GM21447 (cell line): ENCODE measurements at regions not wholly inside any gene's neighbourhood (a gene's known extent, or its start where the extent isn't known, plus 50 kb on each side); places are given as distances from the start of the nearest gene placed in this dataset.

Experiments used
- ATAC-seq: cut with Tn5 transposase; IDR thresholded peaks from one replicate; pipeline ENCODE4 v1.9.1; 2021; ENCODE audit not compliant: unreplicated experiment

DNA sequence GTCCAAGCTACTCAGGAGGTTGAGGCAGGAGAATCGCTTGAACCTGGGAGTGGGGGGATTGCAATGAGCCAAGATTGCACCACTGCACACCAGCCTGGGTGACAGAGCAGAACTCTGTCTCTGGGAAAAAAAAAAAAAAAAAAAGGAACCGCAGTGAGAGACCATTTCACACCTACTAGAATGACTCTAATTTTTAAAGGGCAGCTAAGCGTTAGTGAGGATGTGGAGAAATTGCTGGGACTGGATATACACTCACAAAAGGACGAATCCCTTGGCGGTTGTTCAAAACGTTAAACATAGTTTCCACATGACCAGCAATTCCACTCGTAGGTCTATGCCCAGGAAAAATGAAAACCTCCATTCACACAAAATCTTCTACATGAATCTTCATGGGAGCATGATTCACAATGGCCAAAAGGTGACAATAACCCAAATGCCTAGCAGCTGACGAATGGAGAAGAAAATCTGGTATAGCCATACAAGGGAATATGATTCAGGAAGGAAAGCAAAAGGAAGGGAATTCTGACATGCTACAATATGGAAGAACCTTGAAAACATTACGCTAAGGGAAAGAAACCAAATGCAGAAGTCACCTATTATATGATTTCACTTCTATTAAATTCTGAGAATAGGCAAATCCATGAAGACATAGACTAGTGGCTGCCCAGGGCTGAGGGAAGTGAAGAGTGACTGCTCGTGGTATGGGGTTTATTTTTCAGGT, 127.0 kb downstream of the CHSY1 start:
- ATAC-seq, result no peak

DNA sequence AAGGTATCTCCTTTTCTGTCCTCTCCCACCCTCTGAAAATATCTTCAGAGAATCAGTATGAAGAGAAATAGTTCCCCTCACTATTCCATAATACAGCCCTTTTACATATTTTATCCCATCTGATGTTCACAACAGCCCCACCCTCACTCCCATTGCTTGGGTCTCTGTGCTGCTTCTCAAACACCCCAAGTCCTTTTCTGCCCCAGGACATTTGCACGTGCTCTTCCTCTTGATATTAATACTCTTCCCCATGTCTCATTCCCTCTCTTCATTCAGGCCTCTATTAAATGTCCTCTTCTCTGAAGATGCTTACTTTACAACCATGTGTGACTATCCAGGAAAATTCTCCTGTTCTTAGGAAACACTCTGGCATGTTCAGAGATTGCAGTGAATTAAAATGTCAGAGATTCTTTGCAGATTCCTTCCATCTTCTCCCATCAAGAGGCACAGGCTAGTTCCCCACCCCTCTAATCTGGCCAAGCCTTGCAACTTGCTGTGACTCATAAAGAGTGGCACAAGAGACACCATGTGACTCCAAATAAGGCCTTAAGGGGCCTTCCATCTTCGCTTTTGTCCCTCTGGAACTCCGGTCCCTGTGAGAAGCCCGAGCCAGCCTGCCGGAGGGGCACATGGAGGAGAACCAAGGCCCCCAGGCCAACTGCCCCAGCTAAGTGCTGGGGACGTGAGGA, 128.5 kb downstream of the CHSY1 start:
- no peak for ATAC-seq

DNA sequence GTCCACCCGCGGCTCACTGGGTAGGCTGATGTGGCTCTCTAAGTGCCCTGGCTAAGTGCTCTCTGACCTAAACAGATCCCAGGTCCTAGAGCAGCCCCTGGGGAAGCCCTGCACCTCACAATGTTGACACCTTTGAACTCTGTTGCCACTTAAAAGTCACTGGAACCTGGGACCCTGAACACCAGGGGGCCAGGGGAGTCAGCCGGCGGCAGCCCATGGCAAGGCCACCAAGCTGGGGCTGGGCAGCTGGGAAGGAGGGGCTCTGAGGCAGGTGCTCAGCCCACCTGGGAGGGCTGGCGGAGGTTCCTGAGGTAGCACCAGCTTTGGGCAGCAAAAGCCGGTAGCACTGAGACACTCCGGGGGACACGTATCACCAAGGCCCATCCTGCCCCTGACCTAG, 129.0 kb downstream of the CHSY1 start:
- no peak for ATAC-seq

DNA sequence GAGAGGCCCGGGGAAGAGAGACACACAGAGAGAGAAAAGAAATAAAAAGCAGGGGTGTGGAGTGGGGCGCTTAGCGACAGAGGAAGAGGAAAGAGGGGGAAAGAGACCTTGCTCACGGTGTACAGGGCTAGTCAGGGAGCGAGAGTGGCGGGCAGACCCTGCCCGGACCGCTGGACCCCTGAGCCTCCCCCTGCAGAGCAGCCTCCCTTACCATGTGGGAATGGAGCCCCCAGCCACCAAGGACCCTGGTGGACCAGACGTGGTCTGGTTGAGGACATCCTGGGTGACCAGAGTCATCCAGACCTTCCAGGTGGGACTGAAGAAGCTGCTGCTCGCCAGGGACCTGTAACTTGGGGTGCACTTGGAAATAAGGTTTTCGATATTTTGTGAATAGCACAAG, 129.6 kb downstream of the CHSY1 start:
- no peak for ATAC-seq

DNA sequence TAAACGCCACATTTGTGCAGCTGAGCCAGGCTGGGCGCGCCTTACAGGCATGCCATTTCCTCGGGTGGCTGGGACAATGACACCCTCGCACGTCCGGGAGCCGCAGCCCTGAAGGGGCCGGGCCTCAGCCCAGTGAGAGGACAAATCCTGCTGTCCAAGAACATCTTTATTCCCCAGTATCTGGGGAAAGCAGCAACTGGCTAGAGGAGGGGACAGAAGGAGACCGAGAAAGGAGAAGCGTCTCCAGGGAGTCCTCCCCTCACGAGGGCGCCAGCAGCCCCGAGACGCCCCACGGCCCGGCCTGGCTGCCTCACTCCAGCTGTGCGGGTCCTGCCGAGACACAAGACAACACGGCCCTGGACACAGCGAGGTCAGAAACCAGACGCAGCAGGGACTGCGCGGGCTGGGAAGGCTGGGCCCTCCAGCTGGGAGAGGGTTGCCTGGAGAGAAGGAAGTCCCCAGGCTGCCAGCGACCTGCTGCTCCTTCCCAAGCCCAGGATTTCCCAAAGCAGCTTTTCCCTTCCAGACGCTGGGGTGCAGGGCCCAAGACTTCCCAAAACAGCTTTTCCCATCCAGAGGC, 130.2 kb downstream of the CHSY1 start:
- peak; percentile 64 for ATAC-seq

DNA sequence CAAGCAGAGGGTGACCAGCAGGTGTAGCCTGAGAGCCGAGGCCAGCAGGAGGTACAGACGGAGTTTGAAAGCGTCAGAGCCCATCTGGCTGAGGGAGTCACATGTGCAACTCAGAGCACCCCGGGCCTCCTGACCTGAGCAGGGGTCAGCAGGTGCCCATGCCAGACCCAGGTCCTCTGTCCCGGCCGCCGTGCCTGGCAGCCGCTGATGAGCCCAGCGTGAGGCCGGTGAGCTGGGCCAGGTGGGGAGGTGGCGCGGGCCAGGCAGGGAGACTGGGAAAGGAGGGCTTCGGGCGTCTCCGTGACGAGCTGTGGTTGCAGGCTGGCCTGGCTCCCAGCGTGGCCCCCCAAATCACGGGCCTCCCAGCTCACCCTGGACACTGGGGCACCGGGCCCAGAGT, 130.9 kb downstream of the CHSY1 start:
- no peak for ATAC-seq

DNA sequence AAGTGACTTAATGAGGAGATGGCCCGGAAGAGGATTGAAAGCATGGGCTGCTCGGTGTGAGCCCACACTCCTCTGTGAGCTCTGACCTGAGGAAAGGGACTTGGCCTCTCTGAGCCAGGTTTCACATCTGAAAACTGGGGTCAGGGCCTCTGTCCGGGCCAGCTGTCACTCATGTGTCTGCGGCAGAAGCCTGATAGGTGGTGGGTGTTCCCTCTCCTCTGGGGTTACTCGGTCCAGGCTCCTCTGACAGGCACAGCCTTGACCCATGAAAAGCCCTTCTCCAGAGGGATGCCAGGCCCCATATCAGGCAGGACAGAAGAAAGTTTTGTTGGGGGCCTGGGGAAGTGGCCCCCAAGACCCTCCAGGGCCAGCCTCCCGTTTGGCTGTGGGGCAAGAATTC, 131.4 kb downstream of the CHSY1 start:
- no peak for ATAC-seq
